Stomach (tissue), 8 donors: ENCODE measurements at regions not wholly inside any gene's neighbourhood (a gene's known extent, or its start where the extent isn't known, plus 50 kb on each side); places are given as distances from the start of the nearest gene placed in this dataset.

Experiments used
- DNase-seq, 2 donors: peaks; one replicate each; pipeline versions ENCODE4 v3.0.0 to v3.0.0-alpha.2; 2013 to 2019
- H3K27ac ChIP-seq, 5 donors: fragments of 200-600 bp in 4 of 5; sonication (generic) in 4 of 5; one replicate each; pipeline ENCODE4 v1.5.1; 2013 to 2019; ENCODE audit warnings: mild to moderate bottlenecking in 1 of 5, moderate library complexity in 1 of 5
- H3K27me3 ChIP-seq, 3 donors: fragments of 200-600 bp; sonication (generic); one replicate each; pipeline ENCODE4 v1.5.1; 2017 to 2019; ENCODE audit warnings: mixed run types in 1 of 3
- H3K36me3 ChIP-seq, 4 donors: fragments of 200-600 bp; sonication (generic); 1 replicate in 3 of 4; 2 replicates in 1 of 4; pipeline ENCODE4 v1.5.1; 2016 to 2019
- H3K4me1 ChIP-seq, 4 donors: fragments of 200-600 bp; sonication (generic); one replicate each; pipeline ENCODE4 v1.5.1; 2016 to 2019
- H3K4me3 ChIP-seq, 4 donors: fragments of 200-600 bp; sonication (generic) in 3 of 4; one replicate each; pipeline ENCODE4 v1.5.1; 2016 to 2019; ENCODE audit warnings: mild to moderate bottlenecking in 1 of 4
- H3K9me3 ChIP-seq, 4 donors: fragments of 200-600 bp; sonication (generic); one replicate each; pipeline ENCODE4 v1.5.1; 2016 to 2019
- CTCF ChIP-seq, 7 experiments: fragments of 450-650 bp in 4 of 7; fragments of 200-600 bp in 3 of 7; sonication (generic) in 3 of 7; IDR thresholded peaks; one replicate each; pipeline ENCODE4 v1.5.1; 2016 to 2019; ENCODE audit warnings: antibody characterized with exemption in 7 of 7, control low read depth in 2 of 7, mild to moderate bottlenecking in 1 of 7
- EP300 ChIP-seq: sonication (generic); formaldehyde crosslinking; IDR thresholded peaks from one replicate; pipeline ENCODE4 v1.6.1; 2017; ENCODE audit warnings: antibody characterized with exemption
- POLR2A ChIP-seq, 4 donors: fragments of 450-650 bp; IDR thresholded peaks; one replicate each; pipeline ENCODE4 v1.6.1; 2016; ENCODE audit warnings: antibody characterized with exemption in 4 of 4, control low read depth in 2 of 4, mild to moderate bottlenecking in 1 of 4, moderate library complexity in 1 of 4
- POLR2AphosphoS5 ChIP-seq, 3 donors: sonication (generic); formaldehyde crosslinking; IDR thresholded peaks; one replicate each; pipeline ENCODE4 v1.6.1; 2016; ENCODE audit warnings: antibody characterized with exemption in 3 of 3
- WGBS, 5 donors: extraction: QIAGEN DNeasy Blood & Tissue Kit in 3 of 5; methylation state at CpG; one replicate each; pipeline versions ENCODE4 v1.1.5 to v1.1.7; 2013 to 2018; 5-methylcytosine and 5-hydroxymethylcytosine counted together
- intact Hi-C: fragments of 100-400 bp; cut with DNase I; formaldehyde crosslinking; loops from one replicate; pipeline ENCODE4 v1.15.1; 2023; ENCODE audit warnings: low total_unique reads
- donor health status: healthy with polysubstance abuse.
- donor health status: Bipolar disorder and iron deficiency.
- donor health status: healthy.

DNA sequence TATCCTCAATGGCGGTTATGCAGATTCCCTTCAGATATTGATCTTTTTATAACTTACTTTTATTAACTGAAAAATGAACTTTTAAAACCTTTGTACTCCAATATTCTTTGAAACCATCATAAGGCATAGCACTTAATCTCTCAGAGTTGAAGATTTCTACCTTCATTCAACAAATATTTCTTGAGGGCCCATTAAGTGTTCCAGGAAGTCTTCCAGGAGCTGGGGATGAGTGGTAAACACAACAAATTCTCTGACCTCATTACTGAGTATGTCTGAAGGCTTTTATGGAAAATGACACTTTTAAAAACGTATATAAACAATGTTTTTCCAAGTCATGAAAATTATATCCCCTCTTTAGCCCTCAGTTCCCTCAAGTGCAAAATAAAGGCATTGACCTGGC lies 575.3 kb upstream of the IL12A start:
- intact Hi-C loops = no loop called here
- Histone ChIP-seq H3K27me3 (no peaks in the 10 kb centered on the region), H3K4me3 (no peak overlapping the region), H3K36me3 (no peaks in the 10 kb centered on the region), H3K9me3 (peaks cover 0 to 20% (median 12%) of the 10 kb centered on the region in 4 donors), H3K4me1 (no peaks in the 10 kb centered on the region), H3K27ac (no peak overlapping the region)
- no peak for DNase-seq
- WGBS, 5 donors = 52 to 58% (median 56%) methylated on average over 2 of the region's 2 CpGs
- no peak for TF ChIP-seq POLR2AphosphoS5 (IDR thresholded peaks at IDR 0.05)
- no peak for TF ChIP-seq POLR2A (IDR thresholded peaks at IDR 0.05)

DNA sequence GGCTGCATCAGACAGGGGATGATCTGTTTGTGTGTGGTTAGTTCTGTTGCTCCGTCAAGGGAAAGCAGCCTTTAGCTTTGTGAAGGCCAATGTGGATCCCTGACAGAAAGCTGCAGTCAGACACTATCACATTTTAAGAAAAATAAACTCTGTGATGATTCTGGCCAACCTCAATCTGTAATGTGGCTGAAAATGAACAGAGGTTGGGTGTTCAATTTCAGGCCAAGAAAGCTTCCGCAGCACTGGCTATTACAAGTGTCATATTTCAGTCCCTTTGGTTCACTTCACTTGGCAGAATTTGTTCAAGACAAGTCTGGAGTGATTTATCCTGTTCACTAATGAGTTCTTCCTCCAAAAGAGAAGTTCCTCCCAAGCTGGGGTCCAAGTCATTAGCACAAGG lies 571.8 kb upstream of the IL12A start:
- peak in 1 of 2 donors; percentile 65 for DNase-seq
- H3K27ac ChIP-seq = no peak overlapping the region
- TF ChIP-seq EP300 (no peak), POLR2A (IDR thresholded peaks at IDR 0.05) (no peak), CTCF (IDR thresholded peaks at IDR 0.05) (no peak), POLR2AphosphoS5 (IDR thresholded peaks at IDR 0.05) (no peak)
- intact Hi-C loops = no loop called here
- no peaks in the 10 kb centered on the region for H3K9me3 ChIP-seq
- no peaks in the 10 kb centered on the region for H3K36me3 ChIP-seq
- 46 to 55% (median 53%) methylated on average over 2 of the region's 2 CpGs for WGBS, 5 donors
- H3K27me3 ChIP-seq = no peaks in the 10 kb centered on the region
- no peaks in the 10 kb centered on the region for H3K4me1 ChIP-seq
- no peak overlapping the region for H3K4me3 ChIP-seq

DNA sequence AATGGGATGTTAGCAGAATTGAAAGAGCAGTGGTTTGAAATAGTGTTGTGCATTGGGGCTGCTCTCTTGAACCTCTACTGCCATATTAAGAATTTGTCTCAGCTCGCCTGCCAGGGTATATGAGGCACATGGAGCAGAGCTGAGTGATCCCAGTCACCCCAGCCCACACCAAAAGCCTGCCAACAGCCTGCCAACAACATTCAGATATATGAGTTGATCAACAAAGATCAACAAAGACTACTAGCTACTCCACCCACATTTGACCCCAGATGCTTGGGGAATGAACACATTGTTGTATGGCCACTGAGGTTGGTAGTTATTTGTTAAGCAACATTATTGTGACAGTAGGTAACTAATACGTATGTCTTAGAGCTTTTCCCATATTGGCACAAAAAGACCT lies 570.9 kb upstream of the IL12A start:
- WGBS, 5 donors = 61 to 73% (median 68%) methylated on average over 2 of the region's 2 CpGs

DNA sequence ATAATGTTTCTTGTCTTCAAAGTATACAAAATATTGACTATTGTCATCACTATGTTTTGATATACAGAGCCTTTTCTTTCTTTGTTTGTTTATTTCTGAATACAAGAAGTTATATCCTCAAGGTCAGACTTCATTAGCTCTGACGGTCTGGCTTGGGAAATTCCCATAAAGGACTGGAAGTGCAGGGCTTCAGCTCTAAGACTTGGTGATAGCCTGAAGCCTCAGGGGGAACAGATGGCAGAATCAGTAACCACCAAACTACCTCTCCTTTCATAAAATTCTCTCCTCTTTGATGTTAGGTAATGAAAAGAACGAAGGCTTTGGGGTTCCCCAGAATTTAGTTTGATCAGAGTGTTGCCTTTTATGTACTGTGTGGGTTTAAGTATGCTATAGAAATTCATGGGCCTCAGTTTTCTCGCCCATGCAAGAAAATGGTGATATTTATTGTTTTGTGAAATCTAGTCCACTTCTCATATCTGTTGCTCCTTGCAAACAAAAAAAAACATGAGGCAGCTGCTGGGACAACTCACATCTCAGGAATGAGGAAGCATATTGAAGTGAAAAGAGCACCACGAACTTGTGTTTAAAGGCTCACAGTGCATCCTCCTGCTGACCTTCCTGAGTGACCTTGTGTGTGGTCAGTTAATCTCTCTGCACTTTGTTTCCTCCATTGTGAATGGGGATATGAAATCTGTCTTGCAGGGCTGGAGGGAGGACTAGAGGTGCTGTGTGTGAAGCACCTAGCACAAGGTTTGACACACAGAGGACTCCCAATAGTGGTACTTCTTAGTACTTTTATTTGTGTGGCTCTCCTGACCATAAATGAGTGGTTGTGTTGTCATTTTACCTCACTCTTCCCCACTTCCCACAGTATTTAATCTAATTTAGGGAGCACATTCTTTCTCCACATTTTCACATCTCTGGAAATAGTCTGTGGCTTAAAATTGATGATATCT lies 569.8 kb upstream of the IL12A start:
- Histone ChIP-seq H3K4me3 (no peak overlapping the region), H3K27ac (no peak overlapping the region), H3K36me3 (no peaks in the 10 kb centered on the region), H3K9me3 (peaks cover 0 to 11% (median 0%) of the 10 kb centered on the region in 4 donors), H3K27me3 (no peaks in the 10 kb centered on the region), H3K4me1 (no peaks in the 10 kb centered on the region)
- intact Hi-C loops = no loop called here
- 40 to 49% (median 46%) methylated on average over 4 of the region's 4 CpGs for WGBS, 5 donors
- TF ChIP-seq POLR2A (IDR thresholded peaks at IDR 0.05) (no peak), EP300 (no peak)
- no peak for DNase-seq

More for the DNA sequence above, 570.9 kb upstream of the IL12A start:
- no peak overlapping the region for H3K4me3 ChIP-seq
- intact Hi-C loops = no loop called here
- no peaks in the 10 kb centered on the region for H3K4me1 ChIP-seq
- TF ChIP-seq CTCF (IDR thresholded peaks at IDR 0.05) (no peak), POLR2A (IDR thresholded peaks at IDR 0.05) (no peak), POLR2AphosphoS5 (IDR thresholded peaks at IDR 0.05) (no peak), EP300 (no peak)
- no peak for DNase-seq
- H3K27ac ChIP-seq = no peak overlapping the region
- H3K36me3 ChIP-seq = no peaks in the 10 kb centered on the region
- no peaks in the 10 kb centered on the region for H3K9me3 ChIP-seq
- H3K27me3 ChIP-seq = no peaks in the 10 kb centered on the region

- no peak for DNase-seq
- TF ChIP-seq CTCF (IDR thresholded peaks at IDR 0.05) = no peak
- no peak for TF ChIP-seq POLR2AphosphoS5 (IDR thresholded peaks at IDR 0.05)
- TF ChIP-seq POLR2A (IDR thresholded peaks at IDR 0.05) = no peak
- TF ChIP-seq EP300 = no peak
- Histone ChIP-seq H3K27ac (no peak overlapping the region), H3K9me3 (no peaks in the 10 kb centered on the region), H3K4me3 (no peak overlapping the region), H3K4me1 (no peaks in the 10 kb centered on the region), H3K27me3 (no peaks in the 10 kb centered on the region), H3K36me3 (no peaks in the 10 kb centered on the region)
- WGBS, 5 donors = 51 to 60% (median 56%) methylated on average over 2 of the region's 2 CpGs
- intact Hi-C loops = no loop called here
Observed at GRCh38 chr3:159429702-159430101, 558.9 kb upstream of the IL12A start.
